IgD-negative memory B cell (primary cell): ENCODE measurements at regions not wholly inside any gene's neighbourhood (a gene's known extent, or its start where the extent isn't known, plus 50 kb on each side); places are given as distances from the start of the nearest gene placed in this dataset.

Source experiments
- H3K27ac Mint-ChIP-seq, 3 donors: one replicate each; pipeline ENCODE4 v1.8.0; 2020 to 2022; ENCODE audit warnings: mild to moderate bottlenecking in 3 of 3, mixed read lengths in 3 of 3, moderate library complexity in 1 of 3
- H3K27me3 Mint-ChIP-seq: one replicate; pipeline ENCODE4 v1.8.0; 2021; ENCODE audit warnings: mixed read lengths
- H3K36me3 Mint-ChIP-seq: one replicate; pipeline ENCODE4 v1.8.0; 2020; ENCODE audit warnings: mild to moderate bottlenecking, mixed read lengths
- H3K4me1 Mint-ChIP-seq, 3 donors: one replicate each; pipeline ENCODE4 v1.8.0; 2020 to 2022; ENCODE audit warnings: mixed read lengths in 3 of 3, mild to moderate bottlenecking in 1 of 3
- H3K4me3 Mint-ChIP-seq, 4 donors: one replicate each; pipeline ENCODE4 v1.8.0; 2020 to 2022; ENCODE audit warnings: mild to moderate bottlenecking in 4 of 4, mixed read lengths in 4 of 4, moderate library complexity in 3 of 4
- H3K9me3 Mint-ChIP-seq, 3 donors: one replicate each; pipeline ENCODE4 v1.8.0; 2020 to 2021; ENCODE audit warnings: mixed read lengths in 3 of 3, mild to moderate bottlenecking in 1 of 3

- Mint-ChIP-seq H3K27me3 (no peaks in the 10 kb centered on the region), H3K4me3 (no peak overlapping the region), H3K9me3 (peaks cover 0 to 2% (median 0%) of the 10 kb centered on the region in 3 donors), H3K36me3 (no peaks in the 10 kb centered on the region), H3K27ac (no peak overlapping the region), H3K4me1 (no peaks in the 10 kb centered on the region)
Observed at GRCh38 chr12:58443273-58443980, 476.9 kb downstream of the LRIG3 start.

GRCh38 chr12:58443981-58444371 lies 476.3 kb downstream of the LRIG3 start:
- H3K9me3 Mint-ChIP-seq: peaks cover 0 to 2% (median 0%) of the 10 kb centered on the region in 3 donors
- H3K4me3 Mint-ChIP-seq: no peak overlapping the region
- no peaks in the 10 kb centered on the region for H3K27me3 Mint-ChIP-seq
- no peaks in the 10 kb centered on the region for H3K36me3 Mint-ChIP-seq
- H3K4me1 Mint-ChIP-seq: no peaks in the 10 kb centered on the region
- H3K27ac Mint-ChIP-seq: no peak overlapping the region

GRCh38 chr12:58450868-58451482 lies 469.3 kb downstream of the LRIG3 start:
- Mint-ChIP-seq H3K27me3 (no peaks in the 10 kb centered on the region), H3K4me1 (no peaks in the 10 kb centered on the region), H3K36me3 (no peaks in the 10 kb centered on the region), H3K27ac (no peak overlapping the region), H3K9me3 (peaks cover 0 to 2% (median 0%) of the 10 kb centered on the region in 3 donors), H3K4me3 (no peak overlapping the region)

GRCh38 chr12:58452546-58452945 lies 467.8 kb downstream of the LRIG3 start:
- Mint-ChIP-seq H3K27me3 (no peaks in the 10 kb centered on the region), H3K9me3 (peaks cover 0 to 2% (median 0%) of the 10 kb centered on the region in 3 donors), H3K4me1 (no peaks in the 10 kb centered on the region), H3K4me3 (no peak overlapping the region), H3K27ac (no peak overlapping the region), H3K36me3 (no peaks in the 10 kb centered on the region)

DNA sequence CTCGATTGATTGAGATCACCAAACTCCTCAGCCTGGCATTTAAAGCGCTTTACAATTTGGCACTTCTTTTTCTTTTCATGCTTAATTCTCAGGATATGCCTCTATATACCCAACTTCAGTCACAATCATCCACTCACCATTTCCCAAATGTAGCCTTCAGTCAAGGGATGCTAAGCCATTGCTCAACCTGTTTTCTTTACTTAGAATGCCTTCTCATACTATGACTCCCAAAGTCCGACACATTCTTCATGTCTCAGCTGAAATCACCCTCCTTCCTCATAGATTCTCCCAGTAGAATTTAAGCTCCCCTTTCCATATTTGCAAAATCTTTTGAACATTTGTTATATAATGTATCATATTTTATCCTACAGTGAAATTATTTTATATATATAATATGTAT lies 467.0 kb downstream of the LRIG3 start:
- H3K27ac Mint-ChIP-seq: no peak overlapping the region
- H3K27me3 Mint-ChIP-seq: no peaks in the 10 kb centered on the region
- peaks cover 0 to 2% (median 0%) of the 10 kb centered on the region in 3 donors for H3K9me3 Mint-ChIP-seq
- H3K36me3 Mint-ChIP-seq: no peaks in the 10 kb centered on the region
- H3K4me3 Mint-ChIP-seq: no peak overlapping the region
- no peaks in the 10 kb centered on the region for H3K4me1 Mint-ChIP-seq

DNA sequence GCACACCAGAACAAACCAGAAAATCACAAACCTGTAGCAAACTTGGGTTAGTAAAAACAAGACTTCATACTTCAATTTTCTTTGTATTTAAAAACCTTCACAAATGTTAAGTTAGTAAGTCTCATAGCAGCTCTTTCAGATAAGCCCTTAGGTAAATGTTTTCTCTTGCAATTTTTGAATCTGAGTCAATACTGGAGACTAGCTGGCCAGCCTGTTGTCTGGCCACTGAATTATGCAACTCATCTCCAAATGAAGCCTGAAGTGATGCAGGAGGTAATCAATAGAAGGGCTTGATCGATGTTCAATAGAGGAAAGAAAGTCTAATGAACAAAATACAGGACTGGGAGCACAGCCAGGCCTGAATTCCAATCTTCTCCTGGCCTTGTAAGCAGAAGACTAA lies 465.2 kb downstream of the LRIG3 start:
- Mint-ChIP-seq H3K9me3 (peaks cover 0 to 2% (median 0%) of the 10 kb centered on the region in 3 donors), H3K4me1 (no peaks in the 10 kb centered on the region), H3K27me3 (no peaks in the 10 kb centered on the region), H3K27ac (no peak overlapping the region), H3K4me3 (no peak overlapping the region), H3K36me3 (no peaks in the 10 kb centered on the region)

DNA sequence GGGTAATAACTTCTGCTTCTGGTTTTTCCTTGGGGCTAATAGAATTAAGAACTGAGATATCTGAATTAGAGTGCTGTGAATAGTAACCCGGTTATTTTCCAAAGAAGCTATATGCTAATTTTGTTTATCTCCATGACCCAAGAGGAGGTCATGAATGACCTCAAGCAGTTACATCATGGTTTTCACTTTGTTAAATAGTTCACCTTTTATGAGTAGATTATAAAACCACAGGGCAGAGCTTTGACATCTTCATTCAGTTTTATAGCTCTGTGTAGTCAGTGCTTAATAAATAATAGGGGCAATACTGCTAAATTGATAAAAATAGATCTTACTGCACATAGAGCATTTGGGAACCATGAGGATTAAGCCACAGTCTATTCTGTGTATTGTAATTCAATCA lies 462.2 kb downstream of the LRIG3 start:
- no peak overlapping the region for H3K4me3 Mint-ChIP-seq
- no peaks in the 10 kb centered on the region for H3K36me3 Mint-ChIP-seq
- H3K27ac Mint-ChIP-seq: no peak overlapping the region
- no peaks in the 10 kb centered on the region for H3K4me1 Mint-ChIP-seq
- peaks cover 0 to 4% (median 0%) of the 10 kb centered on the region in 3 donors for H3K9me3 Mint-ChIP-seq
- H3K27me3 Mint-ChIP-seq: no peaks in the 10 kb centered on the region

GRCh38 chr12:58459191-58459590 lies 461.1 kb downstream of the LRIG3 start:
- H3K27ac Mint-ChIP-seq: no peak overlapping the region
- peaks cover 0 to 4% (median 0%) of the 10 kb centered on the region in 3 donors for H3K9me3 Mint-ChIP-seq
- H3K36me3 Mint-ChIP-seq: no peaks in the 10 kb centered on the region
- no peaks in the 10 kb centered on the region for H3K27me3 Mint-ChIP-seq
- no peak overlapping the region for H3K4me3 Mint-ChIP-seq
- H3K4me1 Mint-ChIP-seq: no peaks in the 10 kb centered on the region

GRCh38 chr12:58463051-58463450 lies 457.3 kb downstream of the LRIG3 start:
- Mint-ChIP-seq H3K4me1 (no peaks in the 10 kb centered on the region), H3K9me3 (peaks cover 2 to 10% (median 7%) of the 10 kb centered on the region in 3 donors), H3K4me3 (no peak overlapping the region), H3K27ac (no peak overlapping the region), H3K27me3 (no peaks in the 10 kb centered on the region), H3K36me3 (no peaks in the 10 kb centered on the region)

- H3K27me3 Mint-ChIP-seq: no peaks in the 10 kb centered on the region
- H3K36me3 Mint-ChIP-seq: no peaks in the 10 kb centered on the region
- no peaks in the 10 kb centered on the region for H3K4me1 Mint-ChIP-seq
- H3K27ac Mint-ChIP-seq: no peak overlapping the region
- H3K4me3 Mint-ChIP-seq: no peak overlapping the region
- peaks cover 5 to 23% (median 7%) of the 10 kb centered on the region in 3 donors for H3K9me3 Mint-ChIP-seq
Observed at GRCh38 chr12:58465418-58465817, 454.9 kb downstream of the LRIG3 start.

GRCh38 chr12:58470266-58471010 lies 449.9 kb downstream of the LRIG3 start:
- Mint-ChIP-seq H3K9me3 (peaks cover 4 to 19% (median 7%) of the 10 kb centered on the region in 3 donors), H3K4me3 (no peak overlapping the region), H3K27me3 (no peaks in the 10 kb centered on the region), H3K27ac (no peak overlapping the region), H3K36me3 (no peaks in the 10 kb centered on the region), H3K4me1 (no peaks in the 10 kb centered on the region)

- Mint-ChIP-seq H3K36me3 (no peaks in the 10 kb centered on the region), H3K27me3 (no peaks in the 10 kb centered on the region), H3K4me1 (no peaks in the 10 kb centered on the region), H3K27ac (no peak overlapping the region), H3K4me3 (no peak overlapping the region), H3K9me3 (peaks cover 0 to 4% (median 0%) of the 10 kb centered on the region in 3 donors)
Observed at GRCh38 chr12:58479401-58479800, 440.9 kb downstream of the LRIG3 start.

- no peaks in the 10 kb centered on the region for H3K4me1 Mint-ChIP-seq
- no peak overlapping the region for H3K27ac Mint-ChIP-seq
- no peak overlapping the region for H3K4me3 Mint-ChIP-seq
- no peaks in the 10 kb centered on the region for H3K36me3 Mint-ChIP-seq
- peaks cover 0 to 4% (median 0%) of the 10 kb centered on the region in 3 donors for H3K9me3 Mint-ChIP-seq
- no peaks in the 10 kb centered on the region for H3K27me3 Mint-ChIP-seq
Observed at GRCh38 chr12:58481811-58482210, 438.5 kb downstream of the LRIG3 start.

DNA sequence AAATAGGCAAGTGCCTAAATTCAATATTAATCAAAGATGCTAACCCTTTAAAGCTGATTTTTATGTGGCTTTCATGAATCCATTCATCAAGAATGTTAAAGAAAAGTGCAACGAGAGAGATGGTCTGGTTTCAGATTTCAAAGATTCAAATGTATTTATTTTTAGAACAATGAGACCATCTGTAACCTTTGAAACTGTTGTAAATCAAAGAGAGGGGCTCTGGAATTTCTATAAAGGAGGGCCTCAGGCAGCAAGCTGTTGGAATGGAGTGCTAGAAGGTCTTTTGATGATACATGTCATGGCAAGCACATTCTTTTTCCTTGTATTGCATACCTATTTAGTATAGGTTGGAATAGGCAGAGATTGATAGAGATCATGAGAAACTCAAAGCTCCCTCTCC lies 433.0 kb downstream of the LRIG3 start:
- Mint-ChIP-seq H3K4me1 (no peaks in the 10 kb centered on the region), H3K9me3 (no peaks in the 10 kb centered on the region), H3K27ac (no peak overlapping the region), H3K4me3 (no peak overlapping the region), H3K36me3 (no peaks in the 10 kb centered on the region), H3K27me3 (no peaks in the 10 kb centered on the region)

GRCh38 chr12:58487678-58488161 lies 432.6 kb downstream of the LRIG3 start:
- H3K27ac Mint-ChIP-seq: no peak overlapping the region
- no peaks in the 10 kb centered on the region for H3K36me3 Mint-ChIP-seq
- no peaks in the 10 kb centered on the region for H3K4me1 Mint-ChIP-seq
- H3K9me3 Mint-ChIP-seq: no peaks in the 10 kb centered on the region
- no peak overlapping the region for H3K4me3 Mint-ChIP-seq
- H3K27me3 Mint-ChIP-seq: no peaks in the 10 kb centered on the region
